ENCODE measurements at regions not wholly inside any gene's neighbourhood (a gene's known extent, or its start where the extent isn't known, plus 50 kb on each side); places are given as distances from the start of the nearest gene placed in this dataset.
"Not testable (repeated sequence)": the region's sequence is repeated elsewhere in the genome, so short reads cannot be mapped to it uniquely, and the experiment has no call there.

- no peak for DNase-seq
Observed at GRCh38 chr3:26193558-26193957, 403.7 kb downstream of the OXSM start.

- DNase-seq: no peak
Observed at GRCh38 chr3:26196781-26197180, 406.9 kb downstream of the OXSM start.

GRCh38 chr3:26198609-26199008 is 408.7 kb downstream of the OXSM start:
- no peak for DNase-seq

GRCh38 chr3:26202169-26202568 is 412.3 kb downstream of the OXSM start:
- DNase-seq: no peak

GRCh38 chr3:26205475-26205874 is 415.6 kb downstream of the OXSM start:
- no peak for DNase-seq

- no peak for DNase-seq
Observed at GRCh38 chr3:26208201-26208600, 414.4 kb upstream of the LRRC3B start.

GRCh38 chr3:26229801-26230200 is 392.8 kb upstream of the LRRC3B start:
- DNase-seq: no peak

- DNase-seq: no peak
Observed at GRCh38 chr3:26233374-26233773, 389.2 kb upstream of the LRRC3B start.

- no peak for DNase-seq
Observed at GRCh38 chr3:26236531-26236930, 386.0 kb upstream of the LRRC3B start.

GRCh38 chr3:26237036-26237682 is 385.4 kb upstream of the LRRC3B start:
- DNase-seq: no peak

- DNase-seq: not testable (repeated sequence)
Observed at GRCh38 chr3:26244586-26244985, 378.0 kb upstream of the LRRC3B start.

GRCh38 chr3:26245236-26245635 is 377.3 kb upstream of the LRRC3B start:
- DNase-seq: no peak

GRCh38 chr3:26246901-26247300 is 375.7 kb upstream of the LRRC3B start:
- no peak for DNase-seq

- no peak for DNase-seq
Observed at GRCh38 chr3:26247712-26248111, 374.9 kb upstream of the LRRC3B start.

- DNase-seq: no peak
Observed at GRCh38 chr3:26252001-26252400, 370.6 kb upstream of the LRRC3B start.

GRCh38 chr3:26256224-26256623 is 366.3 kb upstream of the LRRC3B start:
- DNase-seq: no peak

GRCh38 chr3:26259176-26259575 is 363.4 kb upstream of the LRRC3B start:
- DNase-seq: no peak

- no peak for DNase-seq
Observed at GRCh38 chr3:26260139-26260538, 362.4 kb upstream of the LRRC3B start.

- DNase-seq: no peak
Observed at GRCh38 chr3:26264708-26265107, 357.9 kb upstream of the LRRC3B start.

- no peak for DNase-seq
Observed at GRCh38 chr3:26271848-26272247, 350.7 kb upstream of the LRRC3B start.

- DNase-seq: no peak
Observed at GRCh38 chr3:26273196-26273595, 349.4 kb upstream of the LRRC3B start.

- DNase-seq: no peak
Observed at GRCh38 chr3:26279091-26279490, 343.5 kb upstream of the LRRC3B start.

GRCh38 chr3:26280517-26280916 is 342.1 kb upstream of the LRRC3B start:
- DNase-seq: no peak

GRCh38 chr3:26281284-26281985 is 341.1 kb upstream of the LRRC3B start:
- DNase-seq: no peak

- DNase-seq: not testable (repeated sequence)
Observed at GRCh38 chr3:26284503-26284902, 338.1 kb upstream of the LRRC3B start.
